ENCODE measurements at regions not wholly inside any gene's neighbourhood (a gene's known extent, or its start where the extent isn't known, plus 50 kb on each side); places are given as distances from the start of the nearest gene placed in this dataset.
A peak's percentile ranks its signal among the peaks of the same experiment; 100 is the strongest.
"Not testable (repeated sequence)": the region's sequence is repeated elsewhere in the genome, so short reads cannot be mapped to it uniquely, and the experiment has no call there.

- no peak for TF ChIP-seq CTCF (IDR thresholded peaks at IDR 0.05)
- Mint-ChIP-seq H3K4me1 (ENCODE audit: unreplicated experiment) (peaks cover 3% of the 10 kb centered on the region), H3K36me3 (ENCODE audit: unreplicated experiment) (no peaks in the 10 kb centered on the region), H3K9me3 (ENCODE audit: unreplicated experiment) (no peaks in the 10 kb centered on the region), H3K27ac (ENCODE audit: unreplicated experiment) (peak overlapping the region; percentile 27), H3K4me3 (ENCODE audit: unreplicated experiment) (no peak overlapping the region), H3K27me3 (ENCODE audit: unreplicated experiment) (peaks cover 12% of the 10 kb centered on the region)
- DNase-seq (ENCODE audit: extremely low spot score, unreplicated experiment): no peak
These were observed 68.2 kb downstream of the ATP23 start for GRCh38 chr12:58009405-58010195.

- H3K27me3 Mint-ChIP-seq (ENCODE audit: unreplicated experiment): peaks cover 9% of the 10 kb centered on the region
- H3K9me3 Mint-ChIP-seq (ENCODE audit: unreplicated experiment): no peaks in the 10 kb centered on the region
- H3K36me3 Mint-ChIP-seq (ENCODE audit: unreplicated experiment): no peaks in the 10 kb centered on the region
- DNase-seq (ENCODE audit: extremely low spot score, unreplicated experiment): no peak
- H3K27ac Mint-ChIP-seq (ENCODE audit: unreplicated experiment): no peak overlapping the region
- peaks cover 3% of the 10 kb centered on the region for H3K4me1 Mint-ChIP-seq (ENCODE audit: unreplicated experiment)
- H3K4me3 Mint-ChIP-seq (ENCODE audit: unreplicated experiment): no peak overlapping the region
- TF ChIP-seq CTCF (IDR thresholded peaks at IDR 0.05): no peak
These were observed 70.3 kb downstream of the ATP23 start for GRCh38 chr12:58011676-58012075.

GRCh38 chr12:58022379-58023020 lies 81.1 kb downstream of the ATP23 start:
- DNase-seq (ENCODE audit: extremely low spot score, unreplicated experiment); H3K36me3 Mint-ChIP-seq (ENCODE audit: unreplicated experiment); H3K27ac Mint-ChIP-seq (ENCODE audit: unreplicated experiment); H3K4me1 Mint-ChIP-seq (ENCODE audit: unreplicated experiment); H3K9me3 Mint-ChIP-seq (ENCODE audit: unreplicated experiment); H3K4me3 Mint-ChIP-seq (ENCODE audit: unreplicated experiment): not testable (repeated sequence)
- peaks cover 18% of the 10 kb centered on the region for H3K27me3 Mint-ChIP-seq (ENCODE audit: unreplicated experiment)

- Mint-ChIP-seq H3K4me3 (ENCODE audit: unreplicated experiment) (no peak overlapping the region), H3K36me3 (ENCODE audit: unreplicated experiment) (no peaks in the 10 kb centered on the region), H3K4me1 (ENCODE audit: unreplicated experiment) (no peaks in the 10 kb centered on the region), H3K27me3 (ENCODE audit: unreplicated experiment) (peaks cover 13% of the 10 kb centered on the region), H3K9me3 (ENCODE audit: unreplicated experiment) (no peaks in the 10 kb centered on the region), H3K27ac (ENCODE audit: unreplicated experiment) (no peak overlapping the region)
- TF ChIP-seq CTCF (IDR thresholded peaks at IDR 0.05): no peak
- no peak for DNase-seq (ENCODE audit: extremely low spot score, unreplicated experiment)
These were observed 84.1 kb downstream of the ATP23 start for GRCh38 chr12:58025431-58025830.

GRCh38 chr12:58026426-58026825 lies 85.1 kb downstream of the ATP23 start:
- H3K4me1 Mint-ChIP-seq (ENCODE audit: unreplicated experiment): no peaks in the 10 kb centered on the region
- peaks cover 13% of the 10 kb centered on the region for H3K27me3 Mint-ChIP-seq (ENCODE audit: unreplicated experiment)
- no peak for TF ChIP-seq CTCF (IDR thresholded peaks at IDR 0.05)
- H3K9me3 Mint-ChIP-seq (ENCODE audit: unreplicated experiment): no peaks in the 10 kb centered on the region
- no peak overlapping the region for H3K27ac Mint-ChIP-seq (ENCODE audit: unreplicated experiment)
- H3K4me3 Mint-ChIP-seq (ENCODE audit: unreplicated experiment): no peak overlapping the region
- no peaks in the 10 kb centered on the region for H3K36me3 Mint-ChIP-seq (ENCODE audit: unreplicated experiment)
- DNase-seq (ENCODE audit: extremely low spot score, unreplicated experiment): no peak

Data from osteocyte (in vitro differentiated cells).